Activated naive CD4-positive, alpha-beta T cell treated with anti-CD3 and anti-CD28 coated beads, Interleukin-2, amount 10 ng/mL, durations not matched to agents 7 days and 5 days (primary cell): ENCODE measurements at regions not wholly inside any gene's neighbourhood (a gene's known extent, or its start where the extent isn't known, plus 50 kb on each side); places are given as distances from the start of the nearest gene placed in this dataset.

Source experiments
- CTCF ChIA-PET: fragments of 350-600 bp; sonication (Branson Sonifier 250); formaldehyde crosslinking; loops from one replicate; lab custom pipeline; 2021; ENCODE audit warnings: antibody characterized with exemption; lab: Charles Lee
- DNase-seq: peaks from one replicate; pipeline ENCODE4 v3.0.0-alpha.2; 2020
- H3K27ac Mint-ChIP-seq: one replicate; pipeline ENCODE4 v1.8.0; 2021; ENCODE audit warnings: mild to moderate bottlenecking, moderate library complexity, mixed read lengths
- H3K27me3 Mint-ChIP-seq: one replicate; pipeline ENCODE4 v1.8.0; 2021; ENCODE audit warnings: mild to moderate bottlenecking, mixed read lengths
- H3K36me3 Mint-ChIP-seq: one replicate; pipeline ENCODE4 v1.8.0; 2021; ENCODE audit warnings: mixed read lengths
- H3K4me1 Mint-ChIP-seq: one replicate; pipeline ENCODE4 v1.8.0; 2021; ENCODE audit warnings: mixed read lengths
- H3K4me3 Mint-ChIP-seq: one replicate; pipeline ENCODE4 v1.8.0; 2021; ENCODE audit warnings: mild to moderate bottlenecking, moderate library complexity, mixed read lengths
- H3K9me3 Mint-ChIP-seq: one replicate; pipeline ENCODE4 v1.8.0; 2021; ENCODE audit warnings: mixed read lengths

DNA sequence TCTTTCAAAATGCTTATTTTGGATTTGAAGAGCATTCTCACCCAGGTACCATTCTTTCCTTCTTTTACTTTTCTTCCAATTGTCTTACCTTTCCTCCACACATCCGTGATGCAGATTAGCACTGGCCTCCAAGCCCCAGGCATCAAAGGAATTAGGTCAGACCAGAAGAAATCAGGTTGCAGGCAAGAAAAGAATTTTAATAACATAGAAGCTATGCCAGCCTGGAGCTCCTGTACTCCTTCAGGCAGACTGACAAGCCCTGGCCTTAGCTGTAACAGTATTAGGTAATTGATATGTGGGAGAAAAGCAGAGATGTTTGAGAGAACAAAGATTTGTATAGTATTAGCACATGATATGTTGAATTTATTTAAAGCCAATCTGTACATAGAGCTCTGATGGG is 390.4 kb upstream of the ADGRL2 start:
- Mint-ChIP-seq H3K4me1 (no peaks in the 10 kb centered on the region), H3K36me3 (no peaks in the 10 kb centered on the region), H3K4me3 (no peak overlapping the region), H3K9me3 (no peaks in the 10 kb centered on the region), H3K27ac (no peak overlapping the region), H3K27me3 (no peaks in the 10 kb centered on the region)
- no peak for DNase-seq
- CTCF ChIA-PET: no interaction called here

DNA sequence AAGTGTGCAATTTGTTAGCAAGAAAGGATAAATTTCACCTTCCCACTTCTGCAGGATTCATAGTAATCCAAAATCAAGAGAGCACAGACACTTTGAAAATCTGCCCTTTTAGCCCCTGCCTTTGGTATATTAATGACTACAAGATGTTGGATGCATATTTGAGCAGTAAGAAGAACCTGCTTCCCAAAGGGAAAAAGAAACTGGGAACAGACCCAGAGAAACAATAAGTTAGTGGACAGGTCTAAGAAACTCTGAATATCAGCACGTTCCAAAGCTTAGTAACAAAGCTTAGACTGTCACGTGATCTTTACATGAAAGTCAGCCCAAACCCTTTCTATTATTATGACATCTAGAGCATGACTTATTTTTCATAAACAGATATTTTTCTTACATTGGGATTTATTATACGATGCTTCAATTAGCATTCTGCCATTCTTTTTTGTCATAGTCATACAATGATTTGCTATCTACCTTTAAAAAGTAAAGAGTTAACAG is 390.9 kb upstream of the ADGRL2 start:
- CTCF ChIA-PET: no interaction called here

DNA sequence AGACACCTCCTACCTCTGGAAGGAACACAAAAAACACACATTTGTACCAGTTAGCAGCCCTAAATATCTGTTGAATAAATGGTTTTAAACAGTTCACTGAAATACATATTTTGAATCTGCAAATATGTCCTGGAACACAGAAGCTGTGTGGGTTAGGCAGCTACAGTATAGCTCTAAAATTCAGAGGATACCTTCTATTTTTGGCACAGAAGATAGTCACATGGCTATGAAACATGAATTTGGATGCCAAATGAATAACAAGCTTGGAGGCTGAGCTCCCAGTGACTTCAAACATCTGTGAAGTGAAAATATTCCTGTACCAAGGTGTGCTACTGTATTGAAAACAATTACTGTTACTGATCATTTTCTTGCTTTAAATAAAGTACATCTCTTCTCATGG is 391.5 kb upstream of the ADGRL2 start:
- Mint-ChIP-seq H3K27me3 (no peaks in the 10 kb centered on the region), H3K4me1 (no peaks in the 10 kb centered on the region), H3K27ac (no peak overlapping the region), H3K9me3 (no peaks in the 10 kb centered on the region), H3K4me3 (no peak overlapping the region), H3K36me3 (no peaks in the 10 kb centered on the region)
- DNase-seq: no peak
- CTCF ChIA-PET: no interaction called here

More for the DNA sequence above, 390.9 kb upstream of the ADGRL2 start:
- no peaks in the 10 kb centered on the region for H3K4me1 Mint-ChIP-seq
- H3K27me3 Mint-ChIP-seq: no peaks in the 10 kb centered on the region
- H3K36me3 Mint-ChIP-seq: no peaks in the 10 kb centered on the region
- no peak for DNase-seq
- no peak overlapping the region for H3K27ac Mint-ChIP-seq
- no peak overlapping the region for H3K4me3 Mint-ChIP-seq
- no peaks in the 10 kb centered on the region for H3K9me3 Mint-ChIP-seq

DNA sequence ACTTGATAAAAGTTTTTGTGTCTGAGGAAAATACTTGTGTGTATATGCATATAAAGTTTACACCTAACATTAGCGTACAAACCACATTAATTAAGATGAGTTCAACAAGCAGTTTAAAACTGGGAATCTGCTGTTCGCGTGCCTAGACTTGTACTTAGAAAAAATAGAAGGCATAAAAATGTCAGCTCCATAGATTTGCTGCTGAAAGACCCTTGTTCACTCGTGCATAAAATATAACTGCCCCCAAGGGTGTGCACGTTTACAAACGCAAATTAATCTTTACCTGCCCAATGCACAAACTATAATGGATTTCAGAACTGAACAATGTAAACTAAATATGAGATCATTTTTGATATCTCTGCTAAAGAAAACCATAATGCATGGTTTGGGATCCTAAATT is 392.3 kb upstream of the ADGRL2 start:
- H3K4me3 Mint-ChIP-seq: no peak overlapping the region
- no peak for DNase-seq
- no peak overlapping the region for H3K27ac Mint-ChIP-seq
- no peaks in the 10 kb centered on the region for H3K36me3 Mint-ChIP-seq
- CTCF ChIA-PET: no interaction called here
- no peaks in the 10 kb centered on the region for H3K4me1 Mint-ChIP-seq
- no peaks in the 10 kb centered on the region for H3K9me3 Mint-ChIP-seq
- H3K27me3 Mint-ChIP-seq: no peaks in the 10 kb centered on the region

DNA sequence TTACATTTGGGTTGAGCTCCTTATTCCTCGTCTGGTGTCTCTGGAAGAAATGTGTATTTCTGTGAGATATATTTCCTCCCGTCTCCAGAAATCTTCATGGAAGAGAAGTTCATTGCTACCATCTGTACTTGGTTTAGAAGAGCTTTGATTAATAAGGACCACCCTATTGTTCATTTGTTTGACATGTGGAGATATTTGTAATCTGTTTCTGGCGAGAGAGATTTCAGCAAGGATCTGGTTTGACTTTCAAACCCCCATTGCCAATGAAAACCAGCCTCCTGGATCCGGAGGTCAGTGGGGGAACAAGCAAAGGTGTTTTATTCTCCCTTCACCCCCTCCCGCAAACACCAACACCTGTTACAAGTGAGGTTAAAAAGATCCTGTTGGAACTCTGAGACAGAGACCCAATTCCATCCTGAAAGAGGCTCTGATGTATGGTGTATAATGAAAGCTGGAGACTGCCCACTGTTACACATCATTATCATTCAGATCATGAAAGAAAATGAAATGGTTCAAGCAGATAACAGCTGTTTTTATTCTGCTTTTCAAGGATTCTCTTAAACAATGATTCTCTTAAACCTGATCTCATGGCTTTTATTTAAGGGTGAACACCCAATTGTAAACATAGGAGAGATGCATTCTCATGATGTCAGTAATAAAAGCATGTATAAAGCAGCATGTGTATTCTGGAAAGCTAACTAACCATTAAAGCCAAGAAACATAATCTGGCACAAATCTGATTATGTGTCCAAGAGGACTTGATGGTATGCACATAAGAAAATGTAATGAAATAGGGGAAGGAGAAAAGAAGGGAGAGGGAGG is 393.5 kb upstream of the ADGRL2 start:
- Mint-ChIP-seq H3K9me3 (no peaks in the 10 kb centered on the region), H3K4me3 (no peak overlapping the region), H3K4me1 (no peaks in the 10 kb centered on the region), H3K27ac (no peak overlapping the region), H3K36me3 (no peaks in the 10 kb centered on the region), H3K27me3 (no peaks in the 10 kb centered on the region)
- CTCF ChIA-PET: no interaction called here
- no peak for DNase-seq

DNA sequence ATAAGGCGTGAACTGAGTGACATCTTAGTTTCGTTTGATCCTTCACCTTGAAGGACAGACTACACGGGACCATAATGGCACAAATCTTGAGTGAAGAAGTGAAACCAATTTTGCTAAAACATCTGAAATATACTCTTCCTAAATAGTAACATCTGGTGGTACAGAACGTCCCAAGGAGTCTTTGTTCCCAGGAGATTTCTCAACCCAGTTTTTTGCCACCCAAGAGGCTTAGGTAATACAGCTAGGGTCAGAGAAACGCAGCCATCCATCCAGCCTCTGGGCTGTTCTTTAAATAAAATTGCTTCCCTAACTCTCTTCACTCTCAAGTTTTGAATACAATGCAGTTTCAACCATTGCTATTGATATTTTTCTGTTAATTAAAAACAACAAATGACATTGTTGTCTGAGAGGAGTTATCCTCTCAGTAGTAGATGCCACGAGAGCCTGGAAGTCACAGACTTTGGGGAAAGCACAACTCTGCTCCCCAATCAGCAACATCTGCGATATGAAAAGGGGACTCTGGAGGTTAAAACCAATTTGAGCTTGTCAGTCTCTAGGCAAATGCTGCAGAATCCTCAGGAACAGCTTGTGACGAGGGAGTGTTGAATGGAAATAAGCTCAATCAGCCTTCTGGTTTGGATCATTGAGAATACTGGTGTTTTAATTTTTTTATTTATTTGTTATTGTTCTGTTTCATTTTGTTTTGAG is 394.3 kb upstream of the ADGRL2 start:
- H3K36me3 Mint-ChIP-seq: no peaks in the 10 kb centered on the region
- H3K4me3 Mint-ChIP-seq: no peak overlapping the region
- no peak overlapping the region for H3K27ac Mint-ChIP-seq
- H3K27me3 Mint-ChIP-seq: no peaks in the 10 kb centered on the region
- H3K9me3 Mint-ChIP-seq: no peaks in the 10 kb centered on the region
- CTCF ChIA-PET: no interaction called here
- no peaks in the 10 kb centered on the region for H3K4me1 Mint-ChIP-seq
- no peak for DNase-seq

DNA sequence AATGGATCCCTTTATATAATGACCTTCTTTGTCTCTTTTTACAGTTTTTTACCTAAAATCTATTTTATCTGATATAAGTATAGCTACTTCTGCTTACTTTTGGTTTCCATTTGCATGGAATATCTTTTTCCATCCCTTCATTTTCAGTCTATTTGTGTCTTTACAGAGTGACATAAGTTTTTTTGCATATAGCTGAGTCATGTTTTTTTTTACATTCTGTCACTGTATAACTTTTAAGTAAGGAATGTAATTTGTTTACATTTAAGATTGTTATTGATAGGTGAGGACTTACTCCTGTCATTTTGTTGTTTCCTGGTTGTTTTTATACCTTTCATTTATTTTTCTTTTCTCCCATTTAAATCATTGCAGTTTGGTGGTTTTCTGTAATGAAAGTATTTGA is 402.7 kb upstream of the ADGRL2 start:
- no peaks in the 10 kb centered on the region for H3K27me3 Mint-ChIP-seq
- peaks cover 12% of the 10 kb centered on the region for H3K9me3 Mint-ChIP-seq
- no peaks in the 10 kb centered on the region for H3K36me3 Mint-ChIP-seq
- H3K4me3 Mint-ChIP-seq: no peak overlapping the region
- no peak for DNase-seq
- CTCF ChIA-PET: no interaction called here
- H3K27ac Mint-ChIP-seq: no peak overlapping the region
- H3K4me1 Mint-ChIP-seq: no peaks in the 10 kb centered on the region

DNA sequence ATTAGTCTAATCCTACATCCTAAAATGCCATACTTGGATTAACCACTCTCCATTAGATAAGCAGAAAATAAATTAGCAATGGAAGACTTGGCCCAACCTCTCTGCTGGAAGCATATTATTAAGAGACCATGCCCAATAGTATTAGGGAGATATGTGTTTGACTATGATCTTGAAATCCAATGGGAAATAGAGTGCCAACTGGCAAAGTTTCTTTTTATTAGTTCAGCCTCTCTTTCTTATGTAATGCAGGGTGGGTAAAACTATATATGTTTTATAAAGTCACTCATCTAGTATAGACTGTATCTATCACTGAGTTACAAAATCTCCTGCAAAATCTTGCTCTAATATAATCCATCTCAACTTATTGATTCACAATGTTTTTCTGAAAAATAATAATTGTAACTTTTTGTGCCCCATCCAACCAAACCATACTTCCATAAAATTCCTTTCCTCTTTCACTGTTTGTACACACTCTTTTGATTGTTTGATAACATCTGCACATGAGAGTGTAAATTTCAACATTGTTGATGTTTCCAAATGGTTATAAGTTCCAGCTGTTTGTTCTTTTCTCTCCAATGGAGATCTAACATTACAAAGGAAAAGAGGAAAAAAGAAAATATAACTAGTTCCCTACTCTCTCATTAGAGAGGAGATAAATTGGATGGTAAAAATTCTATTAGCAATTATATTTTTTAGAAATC is 408.1 kb upstream of the ADGRL2 start:
- H3K4me3 Mint-ChIP-seq: no peak overlapping the region
- no peaks in the 10 kb centered on the region for H3K4me1 Mint-ChIP-seq
- H3K27me3 Mint-ChIP-seq: no peaks in the 10 kb centered on the region
- H3K27ac Mint-ChIP-seq: no peak overlapping the region
- no peaks in the 10 kb centered on the region for H3K36me3 Mint-ChIP-seq
- peaks cover 2% of the 10 kb centered on the region for H3K9me3 Mint-ChIP-seq
- CTCF ChIA-PET: interaction anchor here (0.6 kb wide), 1 partner anchor 1403 kb away, joined by 3 read pairs; no protein-coding TSS in a partner anchor
- no peak for DNase-seq

DNA sequence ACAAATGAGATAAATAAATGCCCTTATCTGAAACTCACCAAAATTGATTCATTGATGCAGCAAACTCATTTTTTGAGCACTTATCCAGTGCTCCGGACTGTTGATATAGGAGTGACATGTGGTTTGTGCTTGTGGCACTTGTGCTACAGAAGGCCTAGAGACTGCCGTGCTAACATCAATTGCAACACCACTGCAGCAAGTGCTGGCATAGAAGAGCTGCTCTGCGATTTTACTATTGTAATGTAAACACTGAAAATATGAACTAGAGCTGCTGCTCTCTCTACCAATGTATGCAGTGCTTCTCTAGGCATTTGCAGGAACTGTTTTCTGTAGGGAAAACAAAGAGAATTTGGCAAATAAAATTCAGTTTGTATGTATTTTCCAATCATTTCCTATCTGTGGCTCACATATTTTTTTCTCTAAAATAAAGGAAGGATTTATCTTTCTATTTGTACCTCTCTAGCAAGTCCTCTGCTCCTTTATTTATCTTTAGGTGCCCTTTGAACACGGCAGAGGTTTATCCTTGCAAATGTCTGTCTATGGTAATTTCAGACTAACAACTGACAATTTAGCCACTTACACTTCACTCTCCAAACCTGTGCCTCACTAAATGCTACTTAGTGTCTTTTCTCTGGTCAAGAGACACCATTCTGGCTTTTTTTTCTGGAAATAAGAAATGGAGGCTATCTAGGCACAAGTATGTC is 409.5 kb upstream of the ADGRL2 start:
- CTCF ChIA-PET: no interaction called here
- no peak overlapping the region for H3K4me3 Mint-ChIP-seq
- H3K4me1 Mint-ChIP-seq: no peaks in the 10 kb centered on the region
- H3K9me3 Mint-ChIP-seq: peaks cover 2% of the 10 kb centered on the region
- DNase-seq: no peak
- H3K27ac Mint-ChIP-seq: no peak overlapping the region
- no peaks in the 10 kb centered on the region for H3K36me3 Mint-ChIP-seq
- no peaks in the 10 kb centered on the region for H3K27me3 Mint-ChIP-seq

DNA sequence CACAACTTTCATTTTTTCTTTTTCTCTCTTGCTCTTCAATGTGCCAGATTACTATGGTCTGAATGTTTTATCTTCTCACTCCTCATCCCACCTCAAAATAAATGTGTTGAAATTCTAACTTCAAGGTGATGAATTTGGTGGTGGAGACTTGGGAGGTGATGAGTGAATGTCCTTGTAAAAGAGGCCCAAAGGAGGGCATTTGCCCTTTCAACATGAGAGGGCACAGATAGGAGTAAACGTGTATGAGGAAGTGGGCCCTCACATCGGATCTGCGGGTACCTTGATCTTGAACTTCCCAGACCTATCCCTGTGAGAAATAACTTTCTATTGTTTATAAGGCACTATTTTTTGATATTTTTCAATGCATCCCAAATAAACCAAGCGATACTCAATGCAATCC is 412.3 kb upstream of the ADGRL2 start:
- CTCF ChIA-PET: no interaction called here
- Mint-ChIP-seq H3K27me3 (no peaks in the 10 kb centered on the region), H3K4me3 (no peak overlapping the region), H3K4me1 (no peaks in the 10 kb centered on the region), H3K27ac (no peak overlapping the region), H3K36me3 (no peaks in the 10 kb centered on the region), H3K9me3 (peaks cover 2% of the 10 kb centered on the region)
- DNase-seq: no peak

DNA sequence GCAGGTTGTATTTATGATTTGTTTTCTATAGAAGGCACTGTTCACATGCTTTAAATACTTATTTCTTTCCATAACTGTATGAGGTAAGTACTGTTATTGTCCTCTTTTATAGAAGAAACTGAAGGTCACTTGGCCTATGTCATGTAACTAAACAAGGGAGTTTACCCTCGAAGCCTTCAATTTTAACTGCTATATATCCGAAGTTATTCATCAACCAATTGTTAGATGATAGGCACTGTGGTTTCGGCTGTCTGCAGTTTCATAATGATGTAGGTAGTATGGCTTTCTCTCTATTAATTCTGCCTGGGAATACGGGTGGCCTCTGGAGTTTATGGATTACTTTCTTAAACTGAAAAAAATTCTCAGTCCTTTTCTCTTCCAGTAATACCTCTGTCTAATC is 413.3 kb upstream of the ADGRL2 start:
- Mint-ChIP-seq H3K27ac (no peak overlapping the region), H3K4me1 (no peaks in the 10 kb centered on the region), H3K9me3 (peaks cover 2% of the 10 kb centered on the region), H3K4me3 (no peak overlapping the region), H3K36me3 (no peaks in the 10 kb centered on the region), H3K27me3 (no peaks in the 10 kb centered on the region)
- no peak for DNase-seq
- CTCF ChIA-PET: no interaction called here

DNA sequence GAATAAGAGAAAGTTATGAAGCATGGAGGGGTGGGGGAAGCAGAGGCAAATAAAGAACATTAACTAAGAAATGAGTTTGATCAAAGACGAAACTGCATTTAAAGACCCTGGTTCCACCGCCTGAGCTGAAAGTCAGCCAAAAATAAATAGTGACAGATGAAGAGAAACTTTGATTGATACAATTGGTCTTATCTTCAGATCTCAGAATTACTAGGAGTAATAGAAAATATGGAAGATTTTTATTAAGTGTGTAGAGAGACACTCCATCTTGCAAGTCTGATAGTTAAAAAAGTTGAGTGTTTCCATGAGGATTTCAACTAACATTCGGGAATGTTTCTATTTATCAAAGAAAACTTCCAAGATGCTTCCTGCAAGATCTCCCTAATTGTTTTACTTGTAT is 418.2 kb upstream of the ADGRL2 start:
- H3K27ac Mint-ChIP-seq: no peak overlapping the region
- no peaks in the 10 kb centered on the region for H3K4me1 Mint-ChIP-seq

DNA sequence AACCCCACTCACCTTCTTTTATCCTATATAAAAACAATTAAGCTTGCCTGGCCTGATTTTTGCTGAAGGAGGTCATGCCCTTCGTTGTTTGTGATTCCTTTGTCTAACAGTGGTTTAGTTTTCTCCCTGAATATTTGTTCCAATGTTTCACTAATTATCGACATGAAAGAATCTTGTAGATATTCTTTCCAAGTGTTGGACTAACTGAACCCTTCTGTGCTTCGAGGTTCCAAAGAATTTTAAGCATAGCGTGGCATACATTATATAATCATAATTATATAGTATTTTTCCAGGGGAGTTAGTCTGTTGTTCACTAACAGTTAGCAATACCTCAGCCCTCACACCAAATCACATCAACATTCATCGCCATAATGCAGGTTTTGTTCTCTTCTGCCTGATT is 418.9 kb upstream of the ADGRL2 start:
- DNase-seq: no peak
- H3K27ac Mint-ChIP-seq: no peak overlapping the region
- no peaks in the 10 kb centered on the region for H3K4me1 Mint-ChIP-seq
- H3K36me3 Mint-ChIP-seq: no peaks in the 10 kb centered on the region
- H3K4me3 Mint-ChIP-seq: no peak overlapping the region
- no peaks in the 10 kb centered on the region for H3K27me3 Mint-ChIP-seq
- peaks cover 3% of the 10 kb centered on the region for H3K9me3 Mint-ChIP-seq
- CTCF ChIA-PET: no interaction called here

More for the DNA sequence above, 418.2 kb upstream of the ADGRL2 start:
- Mint-ChIP-seq H3K36me3 (no peaks in the 10 kb centered on the region), H3K27me3 (no peaks in the 10 kb centered on the region), H3K4me3 (no peak overlapping the region), H3K9me3 (peaks cover 3% of the 10 kb centered on the region)
- CTCF ChIA-PET: no interaction called here
- no peak for DNase-seq

DNA sequence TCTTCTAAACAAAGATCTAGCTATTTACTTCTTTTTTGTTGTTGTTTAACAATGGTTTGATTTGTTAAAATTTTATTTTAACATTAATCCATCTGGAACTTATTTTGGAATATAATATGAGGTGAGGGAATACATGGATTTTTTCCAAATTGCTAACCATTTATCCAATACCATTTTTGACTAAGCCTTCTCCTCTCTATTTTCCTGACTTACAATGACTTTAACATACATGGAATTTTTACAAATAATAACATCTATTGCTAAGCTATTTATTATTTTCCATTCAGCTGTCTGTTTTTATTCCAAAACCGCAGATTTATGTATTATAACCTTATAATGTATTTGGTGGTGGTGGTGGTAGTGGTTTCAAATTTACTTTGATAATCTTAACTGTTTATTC is 420.3 kb upstream of the ADGRL2 start:
- no peaks in the 10 kb centered on the region for H3K27me3 Mint-ChIP-seq
- DNase-seq: no peak
- CTCF ChIA-PET: no interaction called here
- H3K4me1 Mint-ChIP-seq: no peaks in the 10 kb centered on the region
- no peak overlapping the region for H3K4me3 Mint-ChIP-seq
- no peaks in the 10 kb centered on the region for H3K36me3 Mint-ChIP-seq
- peaks cover 3% of the 10 kb centered on the region for H3K9me3 Mint-ChIP-seq
- H3K27ac Mint-ChIP-seq: no peak overlapping the region
